Ovary (tissue), 7 donors: ENCODE measurements at regions not wholly inside any gene's neighbourhood (a gene's known extent, or its start where the extent isn't known, plus 50 kb on each side); places are given as distances from the start of the nearest gene placed in this dataset.

ENCODE experiments used
- DNase-seq, 5 donors: peaks; one replicate each; pipeline ENCODE4 v3.0.0-alpha.2; 2019 to 2020
- H3K27ac ChIP-seq, 2 donors: fragments of 200-600 bp; one replicate each; pipeline versions ENCODE4 v1.5.1 to v1.8.0; 2019 to 2022
- H3K27me3 ChIP-seq: fragments of 200-600 bp; one replicate; pipeline ENCODE4 v1.8.0; 2022
- H3K36me3 ChIP-seq: fragments of 200-600 bp; sonication (generic); one replicate; pipeline ENCODE4 v1.5.1; 2019
- H3K4me1 ChIP-seq: one replicate; pipeline ENCODE4 v1.8.1; 2013; ENCODE audit warnings: mild to moderate bottlenecking, moderate library complexity; ENCODE audit not compliant: insufficient read depth
- H3K4me3 ChIP-seq: fragments of 200-600 bp; sonication (generic); one replicate; pipeline ENCODE4 v1.5.1; 2017
- H3K9me3 ChIP-seq, 2 donors: fragments of 200-600 bp in 1 of 2; sonication (generic) in 1 of 2; one replicate each; pipeline versions ENCODE4 v1.5.1 to v1.8.1; 2013 to 2019; ENCODE audit warnings: mild to moderate bottlenecking in 1 of 2, moderate library complexity in 1 of 2
- CTCF ChIP-seq, 3 donors: fragments of 450-650 bp in 2 of 3; fragments of 200-600 bp in 1 of 3; IDR thresholded peaks; one replicate each; pipeline versions ENCODE4 v1.5.1 to v1.8.0; 2016 to 2022; ENCODE audit warnings: antibody characterized with exemption in 3 of 3, mild to moderate bottlenecking in 1 of 3
- EP300 ChIP-seq: sonication (generic); formaldehyde crosslinking; IDR thresholded peaks from one replicate; pipeline ENCODE4 v1.6.1; 2017; ENCODE audit warnings: antibody characterized with exemption
- POLR2A ChIP-seq: fragments of 450-650 bp; IDR thresholded peaks from one replicate; pipeline ENCODE4 v1.6.1; 2017; ENCODE audit warnings: antibody characterized with exemption, mild to moderate bottlenecking, moderate library complexity
- WGBS, 3 donors: extraction: QIAGEN DNeasy Blood & Tissue Kit in 1 of 3; methylation state at CpG; one replicate each; pipeline versions ENCODE4 v1.1.5 to v1.1.7; 2013 to 2017; 5-methylcytosine and 5-hydroxymethylcytosine counted together
- intact Hi-C, 4 donors: fragments of 100-400 bp; cut with DNase I; formaldehyde crosslinking; loops; one replicate each; pipeline versions ENCODE4 v1.11.0 to v1.15.1; 2022 to 2023
- donor health status: DM: no; HTN: no; CAD: no; lungs with moderate emphysema.
- donor health status: DM: no; HTN: no; CAD: no.
- donor health status: Bipolar disorder and iron deficiency.
- donor health status: DM: no; HTN: no; CAD: no.
- donor health status: DM: yes; HTN: yes; CAD: no.

GRCh38 chr15:87805117-87805820, 451.3 kb downstream of the NTRK3 start:
- H3K27ac ChIP-seq: no peak overlapping the region
- TF ChIP-seq EP300: no peak
- no peak for TF ChIP-seq CTCF (IDR thresholded peaks at IDR 0.05)
- TF ChIP-seq POLR2A: no peak
- no peaks in the 10 kb centered on the region for H3K4me1 ChIP-seq
- no peak overlapping the region for H3K4me3 ChIP-seq
- intact Hi-C loops: no loop called here
- 60 to 76% (median 60%) methylated on average over 4 of the region's 4 CpGs for WGBS, 3 donors
- no peak for DNase-seq
- no peaks in the 10 kb centered on the region for H3K9me3 ChIP-seq
- H3K36me3 ChIP-seq: no peaks in the 10 kb centered on the region
- H3K27me3 ChIP-seq: no peaks in the 10 kb centered on the region

- H3K27me3 ChIP-seq: no peaks in the 10 kb centered on the region
- no peak overlapping the region for H3K4me3 ChIP-seq
- H3K4me1 ChIP-seq: no peaks in the 10 kb centered on the region
- H3K9me3 ChIP-seq: no peaks in the 10 kb centered on the region
- DNase-seq: no peak
- H3K27ac ChIP-seq: no peak overlapping the region
- H3K36me3 ChIP-seq: no peaks in the 10 kb centered on the region
- intact Hi-C loops: no loop called here
- TF ChIP-seq EP300: no peak
- TF ChIP-seq CTCF (IDR thresholded peaks at IDR 0.05): no peak
- no peak for TF ChIP-seq POLR2A
These were observed 452.1 kb downstream of the NTRK3 start for GRCh38 chr15:87804451-87804850.

- H3K4me1 ChIP-seq: no peaks in the 10 kb centered on the region
- 28 to 67% (median 42%) methylated on average over 2 of the region's 2 CpGs for WGBS, 3 donors
- intact Hi-C loops: no loop called here
- TF ChIP-seq POLR2A (no peak), EP300 (no peak)
- H3K36me3 ChIP-seq: no peaks in the 10 kb centered on the region
- no peak overlapping the region for H3K27ac ChIP-seq
- H3K4me3 ChIP-seq: no peak overlapping the region
- no peaks in the 10 kb centered on the region for H3K9me3 ChIP-seq
- H3K27me3 ChIP-seq: no peaks in the 10 kb centered on the region
- DNase-seq: no peak
These were observed 456.7 kb downstream of the NTRK3 start for GRCh38 chr15:87799838-87800237.

- WGBS, 3 donors: 75 to 92% (median 86%) methylated on average over 3 of the region's 3 CpGs
- TF ChIP-seq CTCF (IDR thresholded peaks at IDR 0.05) (no peak), POLR2A (no peak), EP300 (no peak)
- DNase-seq: no peak
- H3K4me1 ChIP-seq: no peaks in the 10 kb centered on the region
- no peaks in the 10 kb centered on the region for H3K9me3 ChIP-seq
- no peaks in the 10 kb centered on the region for H3K36me3 ChIP-seq
- H3K4me3 ChIP-seq: no peak overlapping the region
- intact Hi-C loops: no loop called here
- H3K27ac ChIP-seq: no peak overlapping the region
- H3K27me3 ChIP-seq: no peaks in the 10 kb centered on the region
These were observed 457.1 kb downstream of the NTRK3 start for GRCh38 chr15:87799428-87799827.

GRCh38 chr15:87793725-87794124, 462.8 kb downstream of the NTRK3 start:
- Histone ChIP-seq H3K36me3 (no peaks in the 10 kb centered on the region), H3K4me1 (no peaks in the 10 kb centered on the region), H3K9me3 (no peaks in the 10 kb centered on the region), H3K4me3 (no peak overlapping the region), H3K27ac (no peak overlapping the region), H3K27me3 (no peaks in the 10 kb centered on the region)
- 43 to 54% (median 46%) methylated on average over 4 of the region's 4 CpGs for WGBS, 3 donors
- no peak for DNase-seq
- no peak for TF ChIP-seq EP300
- intact Hi-C loops: no loop called here
